SK-N-MC (cell line): ENCODE measurements at regions not wholly inside any gene's neighbourhood (a gene's known extent, or its start where the extent isn't known, plus 50 kb on each side); places are given as distances from the start of the nearest gene placed in this dataset.
"Not testable (repeated sequence)": the region's sequence is repeated elsewhere in the genome, so short reads cannot be mapped to it uniquely, and the experiment has no call there.

Source experiments
- DNase-seq: peaks from one replicate; pipeline ENCODE4 v3.0.0-alpha.2; 2011; ENCODE audit warnings: low read depth, low spot score
- H3K27ac ChIP-seq: fragments of 200-600 bp; sonication (generic); 2 replicates; pipeline ENCODE4 v1.5.1; 2016; ENCODE audit warnings: mixed run types
- H3K36me3 ChIP-seq: fragments of 200-600 bp; sonication (generic); 2 replicates; pipeline ENCODE4 v1.6.1; 2017; ENCODE audit warnings: antibody characterized with exemption, low read length, mixed read lengths; ENCODE audit not compliant: insufficient read depth
- H3K4me3 ChIP-seq: fragments of 200-600 bp; sonication (generic); 2 replicates; pipeline ENCODE4 v1.5.1; 2016
- H3K9ac ChIP-seq: fragments of 200-600 bp; sonication (generic); 2 replicates; pipeline ENCODE4 v1.8.0; 2017; ENCODE audit warnings: mixed run types, mixed read lengths; ENCODE audit not compliant: insufficient read length
- H3K9me3 ChIP-seq: fragments of 200-600 bp; sonication (generic); 2 replicates; pipeline ENCODE4 v1.6.1; 2017; ENCODE audit warnings: low read depth, mild to moderate bottlenecking, antibody characterized with exemption, low read length, moderate library complexity, mixed read lengths
- EZH2 ChIP-seq: fragments of 200-600 bp; sonication (generic); IDR thresholded peaks from one replicate; pipeline ENCODE4 v1.6.1; 2017; ENCODE audit warnings: antibody characterized with exemption
- FOXP2 ChIP-seq: optimal IDR thresholded peaks from 2 replicates; pipeline ENCODE3; 2011; ENCODE audit warnings: mild to moderate bottlenecking, moderate library complexity; ENCODE audit not compliant: insufficient read depth; ENCODE audit errors: extremely low read length, control extremely low read depth
- POLR2AphosphoS5 ChIP-seq: IDR thresholded peaks from 2 replicates; pipeline ENCODE4 v1.6.1; 2012; ENCODE audit warnings: mild to moderate bottlenecking, low read depth, low read length, borderline replicate concordance

- Histone ChIP-seq H3K36me3 (no peaks in the 10 kb centered on the region), H3K9ac (no peak overlapping the region), H3K27ac (no peak overlapping the region), H3K9me3 (no peaks in the 10 kb centered on the region), H3K4me3 (no peak overlapping the region)
- no peak for TF ChIP-seq EZH2
- TF ChIP-seq POLR2AphosphoS5 = no peak
- no peak for TF ChIP-seq FOXP2
- DNase-seq = no peak
Measured at GRCh38 chr7:89584896-89585295, 569.4 kb upstream of the STEAP1 start.

GRCh38 chr7:89593125-89593524 is 561.1 kb upstream of the STEAP1 start:
- Histone ChIP-seq H3K27ac (no peak overlapping the region), H3K9me3 (no peaks in the 10 kb centered on the region), H3K36me3 (no peaks in the 10 kb centered on the region), H3K9ac (no peak overlapping the region), H3K4me3 (no peak overlapping the region)
- no peak for DNase-seq
- TF ChIP-seq FOXP2 (no peak), EZH2 (no peak)

- H3K9me3 ChIP-seq = no peaks in the 10 kb centered on the region
- TF ChIP-seq FOXP2 (no peak), EZH2 (no peak), POLR2AphosphoS5 (no peak)
- no peak overlapping the region for H3K9ac ChIP-seq
- no peak overlapping the region for H3K4me3 ChIP-seq
- no peak for DNase-seq
- H3K36me3 ChIP-seq = no peaks in the 10 kb centered on the region
- H3K27ac ChIP-seq = no peak overlapping the region
Measured at GRCh38 chr7:89602984-89603383, 551.3 kb upstream of the STEAP1 start.

GRCh38 chr7:89605362-89605761 is 548.9 kb upstream of the STEAP1 start:
- no peak for DNase-seq
- TF ChIP-seq FOXP2 = no peak
- no peak for TF ChIP-seq POLR2AphosphoS5
- no peak for TF ChIP-seq EZH2
- H3K36me3 ChIP-seq = no peaks in the 10 kb centered on the region
- H3K9me3 ChIP-seq = no peaks in the 10 kb centered on the region
- H3K27ac ChIP-seq = no peak overlapping the region
- no peak overlapping the region for H3K9ac ChIP-seq
- H3K4me3 ChIP-seq = no peak overlapping the region

GRCh38 chr7:89606511-89606910 is 547.8 kb upstream of the STEAP1 start:
- TF ChIP-seq POLR2AphosphoS5 = no peak
- no peak for TF ChIP-seq EZH2
- no peak for TF ChIP-seq FOXP2
- H3K9ac ChIP-seq = no peak overlapping the region

GRCh38 chr7:89607792-89608191 is 546.5 kb upstream of the STEAP1 start:
- DNase-seq = no peak
- TF ChIP-seq EZH2 (no peak), POLR2AphosphoS5 (no peak), FOXP2 (no peak)

More at GRCh38 chr7:89606511-89606910, 547.8 kb upstream of the STEAP1 start:
- no peak overlapping the region for H3K4me3 ChIP-seq
- no peaks in the 10 kb centered on the region for H3K36me3 ChIP-seq
- H3K9me3 ChIP-seq = no peaks in the 10 kb centered on the region
- DNase-seq = no peak
- H3K27ac ChIP-seq = no peak overlapping the region

GRCh38 chr7:89616829-89617228 is 537.4 kb upstream of the STEAP1 start:
- DNase-seq, H3K4me3 ChIP-seq, H3K27ac ChIP-seq, H3K9me3 ChIP-seq, H3K36me3 ChIP-seq, H3K9ac ChIP-seq: not testable (repeated sequence)

More at GRCh38 chr7:89607792-89608191, 546.5 kb upstream of the STEAP1 start:
- H3K36me3 ChIP-seq = no peaks in the 10 kb centered on the region
- no peak overlapping the region for H3K4me3 ChIP-seq
- H3K9ac ChIP-seq = no peak overlapping the region
- no peaks in the 10 kb centered on the region for H3K9me3 ChIP-seq
- no peak overlapping the region for H3K27ac ChIP-seq

- H3K27ac ChIP-seq = no peak overlapping the region
- no peak overlapping the region for H3K9ac ChIP-seq
Measured at GRCh38 chr7:89618274-89618673, 536.0 kb upstream of the STEAP1 start.

GRCh38 chr7:89621925-89622641 is 532.2 kb upstream of the STEAP1 start:
- Histone ChIP-seq H3K36me3 (no peaks in the 10 kb centered on the region), H3K9me3 (no peaks in the 10 kb centered on the region), H3K4me3 (no peak overlapping the region), H3K27ac (no peak overlapping the region), H3K9ac (no peak overlapping the region)
- TF ChIP-seq FOXP2 = no peak
- no peak for TF ChIP-seq EZH2
- TF ChIP-seq POLR2AphosphoS5 = no peak
- DNase-seq = no peak

More at GRCh38 chr7:89618274-89618673, 536.0 kb upstream of the STEAP1 start:
- TF ChIP-seq EZH2 (no peak), FOXP2 (no peak), POLR2AphosphoS5 (no peak)
- H3K4me3 ChIP-seq = no peak overlapping the region
- no peaks in the 10 kb centered on the region for H3K9me3 ChIP-seq
- H3K36me3 ChIP-seq = no peaks in the 10 kb centered on the region
- no peak for DNase-seq
